ENCODE measurements at regions not wholly inside any gene's neighbourhood (a gene's known extent, or its start where the extent isn't known, plus 50 kb on each side); places are given as distances from the start of the nearest gene placed in this dataset.

DNA sequence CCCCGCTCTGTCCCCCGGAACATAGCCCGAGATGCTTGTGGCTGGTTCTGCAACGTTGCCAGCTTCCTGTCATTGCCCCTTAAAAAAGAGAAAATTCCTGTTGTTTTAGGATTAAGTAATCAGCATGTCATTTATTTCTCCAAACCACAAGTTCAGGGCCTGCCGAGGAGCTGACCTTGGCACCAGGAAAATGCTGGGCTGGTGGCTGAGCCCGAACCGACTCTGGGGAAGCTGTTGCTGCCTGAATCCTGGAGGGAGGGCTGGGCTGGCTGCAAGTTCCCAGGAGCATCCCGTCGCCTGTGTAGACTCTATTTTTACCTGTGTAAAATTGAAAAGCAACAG lies 130.9 kb upstream of the FOXF1 start:
- no peaks in the 10 kb centered on the region for H3K9me3 ChIP-seq (ENCODE audit: control insufficient read depth in 1 of 2, low read length in 2 of 2)
- no peaks in the 10 kb centered on the region for H3K27me3 ChIP-seq (ENCODE audit: control insufficient read depth in 1 of 2, insufficient read depth in 2 of 2, low read length in 2 of 2)
- H3K27ac ChIP-seq (ENCODE audit: low read depth, low read length): no peak overlapping the region
- H3K4me3 ChIP-seq (ENCODE audit: low read depth in 1 of 2, low read length in 2 of 2): no peak overlapping the region
- no peak overlapping the region for H3K9ac ChIP-seq (ENCODE audit: low read depth in 1 of 2, low read length in 2 of 2)
- no peaks in the 10 kb centered on the region for H3K4me1 ChIP-seq (ENCODE audit: control insufficient read depth in 1 of 2, insufficient read depth in 2 of 2, low read length in 2 of 2)
- no peaks in the 10 kb centered on the region for H3K36me3 ChIP-seq (ENCODE audit: control insufficient read depth in 1 of 2, insufficient read depth in 2 of 2, low read length in 2 of 2)

DNA sequence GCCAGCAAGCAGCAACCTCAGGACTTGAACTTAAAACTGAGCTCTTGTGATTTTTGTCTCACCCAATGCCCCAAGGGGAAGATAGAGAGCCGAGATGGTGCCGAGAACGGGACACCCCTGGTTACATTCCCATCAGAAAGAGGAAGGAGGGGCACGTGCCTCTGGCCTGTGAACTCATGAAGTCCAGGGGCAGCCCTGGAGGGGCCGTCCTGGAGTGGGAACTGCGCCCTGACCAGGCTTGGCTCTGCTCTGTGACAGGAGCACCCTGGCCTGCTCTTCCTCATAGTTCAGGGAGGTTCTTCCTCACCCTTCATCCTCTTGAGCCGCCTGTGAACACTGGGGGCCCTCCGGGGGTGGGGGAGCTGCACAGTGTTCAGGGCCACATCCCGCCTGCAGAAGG lies 130.3 kb upstream of the FOXF1 start:
- Histone ChIP-seq H3K36me3 (ENCODE audit: control insufficient read depth in 1 of 2, insufficient read depth in 2 of 2, low read length in 2 of 2) (no peaks in the 10 kb centered on the region), H3K9ac (ENCODE audit: low read depth in 1 of 2, low read length in 2 of 2) (no peak overlapping the region), H3K9me3 (ENCODE audit: control insufficient read depth in 1 of 2, low read length in 2 of 2) (no peaks in the 10 kb centered on the region), H3K4me1 (ENCODE audit: control insufficient read depth in 1 of 2, insufficient read depth in 2 of 2, low read length in 2 of 2) (no peaks in the 10 kb centered on the region), H3K27me3 (ENCODE audit: control insufficient read depth in 1 of 2, insufficient read depth in 2 of 2, low read length in 2 of 2) (no peaks in the 10 kb centered on the region), H3K4me3 (ENCODE audit: low read depth in 1 of 2, low read length in 2 of 2) (no peak overlapping the region), H3K27ac (ENCODE audit: low read depth, low read length) (no peak overlapping the region)

DNA sequence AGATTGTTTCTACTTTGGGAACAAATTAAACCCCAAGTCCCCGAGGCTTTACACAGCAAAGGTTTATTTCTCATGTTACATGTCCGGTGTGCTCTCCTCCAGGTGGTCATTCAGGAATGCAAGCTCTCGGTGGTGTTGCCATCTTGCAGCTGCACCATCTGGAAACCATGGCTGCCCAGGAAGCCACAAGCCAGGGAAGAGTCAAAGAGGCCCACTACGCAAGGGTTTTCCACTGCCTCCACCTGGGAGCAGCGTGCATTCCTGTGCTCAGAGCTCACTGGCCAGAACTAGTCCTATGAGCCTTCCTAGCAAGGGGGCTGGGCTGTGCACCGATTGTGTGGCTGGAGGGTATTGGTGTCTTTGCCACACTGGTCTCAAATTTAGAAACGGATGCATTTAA lies 128.8 kb upstream of the FOXF1 start:
- Histone ChIP-seq H3K9ac (ENCODE audit: low read depth in 1 of 2, low read length in 2 of 2) (no peak overlapping the region), H3K36me3 (ENCODE audit: control insufficient read depth in 1 of 2, insufficient read depth in 2 of 2, low read length in 2 of 2) (no peaks in the 10 kb centered on the region), H3K27ac (ENCODE audit: low read depth, low read length) (no peak overlapping the region), H3K9me3 (ENCODE audit: control insufficient read depth in 1 of 2, low read length in 2 of 2) (no peaks in the 10 kb centered on the region), H3K4me3 (ENCODE audit: low read depth in 1 of 2, low read length in 2 of 2) (no peak overlapping the region), H3K4me1 (ENCODE audit: control insufficient read depth in 1 of 2, insufficient read depth in 2 of 2, low read length in 2 of 2) (no peaks in the 10 kb centered on the region), H3K27me3 (ENCODE audit: control insufficient read depth in 1 of 2, insufficient read depth in 2 of 2, low read length in 2 of 2) (no peaks in the 10 kb centered on the region)

DNA sequence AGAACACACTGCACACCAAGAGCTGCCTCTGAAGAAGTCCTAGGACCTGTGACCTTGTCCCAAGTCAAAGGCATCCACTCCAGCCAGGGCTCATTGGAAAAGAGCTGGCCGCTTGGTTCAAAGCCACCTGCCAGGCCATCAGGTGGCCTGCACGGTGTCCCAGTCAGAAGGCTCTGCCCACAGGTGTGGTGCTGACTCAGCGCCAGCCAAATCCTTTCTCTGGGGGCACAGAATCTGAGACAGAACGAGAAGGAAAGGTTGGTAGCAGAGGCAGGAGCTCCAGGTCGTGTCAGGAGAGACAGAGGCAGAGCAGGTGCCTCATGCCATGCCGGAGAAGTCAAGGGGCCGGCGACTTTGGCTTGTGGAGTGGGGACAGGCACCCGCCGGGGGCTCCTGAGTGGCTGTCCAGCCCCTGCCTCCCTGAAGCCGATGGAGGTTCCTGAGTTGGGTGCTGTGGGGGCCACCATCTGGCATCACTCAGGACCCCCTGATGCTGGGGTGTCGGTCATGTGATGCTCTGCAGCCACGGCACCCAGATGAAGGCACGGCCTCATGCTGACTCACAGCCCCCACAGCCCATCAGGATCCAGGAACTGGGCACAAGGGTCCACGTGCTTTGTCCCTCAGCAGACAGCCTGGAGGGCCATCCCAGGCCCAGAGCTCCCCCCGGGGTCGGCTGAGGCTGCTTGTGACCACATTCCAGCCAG lies 128.1 kb upstream of the FOXF1 start:
- no peak overlapping the region for H3K9ac ChIP-seq (ENCODE audit: low read depth in 1 of 2, low read length in 2 of 2)
- no peaks in the 10 kb centered on the region for H3K36me3 ChIP-seq (ENCODE audit: control insufficient read depth in 1 of 2, insufficient read depth in 2 of 2, low read length in 2 of 2)
- H3K27me3 ChIP-seq (ENCODE audit: control insufficient read depth in 1 of 2, insufficient read depth in 2 of 2, low read length in 2 of 2): no peaks in the 10 kb centered on the region
- H3K4me1 ChIP-seq (ENCODE audit: control insufficient read depth in 1 of 2, insufficient read depth in 2 of 2, low read length in 2 of 2): no peaks in the 10 kb centered on the region
- no peak overlapping the region for H3K27ac ChIP-seq (ENCODE audit: low read depth, low read length)
- H3K9me3 ChIP-seq (ENCODE audit: control insufficient read depth in 1 of 2, low read length in 2 of 2): no peaks in the 10 kb centered on the region
- no peak overlapping the region for H3K4me3 ChIP-seq (ENCODE audit: low read depth in 1 of 2, low read length in 2 of 2)

DNA sequence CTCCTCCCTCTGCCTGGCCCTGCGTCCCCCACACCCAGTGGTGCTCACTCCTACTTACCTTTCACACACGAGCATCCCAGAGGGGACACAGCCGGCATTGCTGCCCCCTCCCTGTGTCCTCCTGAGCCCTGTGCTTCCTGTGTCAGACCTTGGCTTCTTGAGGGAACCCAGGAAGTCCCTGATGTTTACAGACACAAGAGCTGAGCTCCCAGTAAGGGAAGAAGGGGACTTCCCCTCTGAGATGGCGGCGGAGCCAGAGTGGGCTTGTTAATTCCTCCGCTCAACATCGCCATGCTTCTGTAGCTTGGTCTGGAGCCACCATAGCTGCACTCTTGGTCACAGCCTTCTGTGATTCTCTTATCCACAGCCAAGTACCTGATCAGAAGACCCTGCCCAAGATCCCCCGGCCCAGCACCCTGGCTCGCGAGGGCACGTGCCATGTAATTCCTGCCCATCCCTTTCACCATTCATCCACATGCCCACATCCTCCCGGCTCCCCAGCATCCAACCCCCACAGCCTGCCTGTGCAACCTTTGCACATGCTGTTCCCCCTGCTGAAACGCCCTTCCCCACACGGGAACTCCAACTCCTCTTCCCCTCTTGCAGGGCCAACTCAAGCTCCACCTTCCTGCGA lies 127.4 kb upstream of the FOXF1 start:
- no peaks in the 10 kb centered on the region for H3K27me3 ChIP-seq (ENCODE audit: control insufficient read depth in 1 of 2, insufficient read depth in 2 of 2, low read length in 2 of 2)
- no peak overlapping the region for H3K9ac ChIP-seq (ENCODE audit: low read depth in 1 of 2, low read length in 2 of 2)
- H3K4me1 ChIP-seq (ENCODE audit: control insufficient read depth in 1 of 2, insufficient read depth in 2 of 2, low read length in 2 of 2): no peaks in the 10 kb centered on the region
- no peaks in the 10 kb centered on the region for H3K9me3 ChIP-seq (ENCODE audit: control insufficient read depth in 1 of 2, low read length in 2 of 2)
- no peak overlapping the region for H3K4me3 ChIP-seq (ENCODE audit: low read depth in 1 of 2, low read length in 2 of 2)
- peak overlapping the region; percentile 6 for H3K27ac ChIP-seq (ENCODE audit: low read depth, low read length)
- H3K36me3 ChIP-seq (ENCODE audit: control insufficient read depth in 1 of 2, insufficient read depth in 2 of 2, low read length in 2 of 2): no peaks in the 10 kb centered on the region

DNA sequence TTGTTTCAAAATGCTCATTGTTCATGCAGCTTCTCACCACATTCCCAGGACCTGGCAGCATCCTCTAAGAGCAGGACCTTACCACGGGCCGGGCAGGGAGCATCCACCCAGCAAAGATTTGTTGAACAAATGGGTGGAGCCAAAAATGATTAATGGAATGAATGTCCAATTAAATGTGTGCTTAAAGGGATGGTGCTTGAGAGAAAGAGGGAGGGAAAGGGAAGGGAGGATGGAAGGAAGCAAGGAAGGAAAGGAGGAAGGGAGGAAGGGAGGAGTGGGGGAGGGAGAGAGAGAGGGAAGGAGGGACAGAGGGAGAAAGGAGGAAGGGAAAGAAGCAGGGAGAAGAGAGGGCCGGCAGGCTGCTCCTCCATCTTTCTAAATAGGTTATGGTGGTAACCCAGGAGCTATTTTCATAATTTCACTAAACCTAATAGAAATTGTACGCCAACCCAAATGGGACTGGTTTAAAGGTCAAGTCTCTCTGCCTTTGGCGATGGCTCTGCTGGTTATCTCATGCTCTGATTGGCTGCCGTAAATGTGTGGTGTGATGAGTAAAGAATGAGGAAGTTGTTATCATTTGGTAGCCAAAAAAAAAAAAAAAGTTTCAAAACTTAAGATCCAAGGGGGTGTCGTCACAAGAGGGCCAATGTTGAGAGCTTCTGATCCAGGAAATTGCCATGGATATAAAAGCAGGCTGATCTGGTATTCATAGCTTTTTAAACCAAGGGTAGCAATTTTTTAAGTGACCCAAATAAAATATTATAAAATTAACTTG lies 126.7 kb upstream of the FOXF1 start:
- H3K4me1 ChIP-seq (ENCODE audit: control insufficient read depth in 1 of 2, insufficient read depth in 2 of 2, low read length in 2 of 2): no peaks in the 10 kb centered on the region
- peak overlapping the region; percentile 6 for H3K27ac ChIP-seq (ENCODE audit: low read depth, low read length)
- H3K27me3 ChIP-seq (ENCODE audit: control insufficient read depth in 1 of 2, insufficient read depth in 2 of 2, low read length in 2 of 2): no peaks in the 10 kb centered on the region
- H3K9me3 ChIP-seq (ENCODE audit: control insufficient read depth in 1 of 2, low read length in 2 of 2): no peaks in the 10 kb centered on the region
- no peak overlapping the region for H3K4me3 ChIP-seq (ENCODE audit: low read depth in 1 of 2, low read length in 2 of 2)
- no peaks in the 10 kb centered on the region for H3K36me3 ChIP-seq (ENCODE audit: control insufficient read depth in 1 of 2, insufficient read depth in 2 of 2, low read length in 2 of 2)
- H3K9ac ChIP-seq (ENCODE audit: low read depth in 1 of 2, low read length in 2 of 2): no peak overlapping the region

DNA sequence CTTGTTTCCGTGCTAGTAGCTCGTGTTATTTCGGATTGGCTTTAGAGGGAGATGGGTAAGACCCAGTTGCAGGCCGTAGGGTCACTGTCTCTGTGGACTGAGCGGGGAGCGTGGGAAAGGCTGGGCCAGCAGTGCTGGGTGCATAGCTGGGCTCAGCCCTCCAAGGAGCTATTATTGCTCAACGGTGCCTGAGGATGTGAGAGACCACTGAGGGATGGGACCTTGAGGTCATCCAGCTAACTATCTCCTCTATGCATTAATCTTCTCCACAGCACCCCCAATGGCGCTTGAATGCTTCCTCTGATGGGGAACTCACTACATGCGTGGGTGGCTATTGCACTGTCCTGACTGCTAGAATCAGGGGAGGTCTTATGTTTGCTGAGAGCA lies 126.1 kb upstream of the FOXF1 start:
- Histone ChIP-seq H3K4me3 (ENCODE audit: low read depth in 1 of 2, low read length in 2 of 2) (no peak overlapping the region), H3K27ac (ENCODE audit: low read depth, low read length) (peak overlapping the region; percentile 50), H3K27me3 (ENCODE audit: control insufficient read depth in 1 of 2, insufficient read depth in 2 of 2, low read length in 2 of 2) (no peaks in the 10 kb centered on the region), H3K4me1 (ENCODE audit: control insufficient read depth in 1 of 2, insufficient read depth in 2 of 2, low read length in 2 of 2) (no peaks in the 10 kb centered on the region), H3K9ac (ENCODE audit: low read depth in 1 of 2, low read length in 2 of 2) (no peak overlapping the region), H3K9me3 (ENCODE audit: control insufficient read depth in 1 of 2, low read length in 2 of 2) (no peaks in the 10 kb centered on the region), H3K36me3 (ENCODE audit: control insufficient read depth in 1 of 2, insufficient read depth in 2 of 2, low read length in 2 of 2) (no peaks in the 10 kb centered on the region)

DNA sequence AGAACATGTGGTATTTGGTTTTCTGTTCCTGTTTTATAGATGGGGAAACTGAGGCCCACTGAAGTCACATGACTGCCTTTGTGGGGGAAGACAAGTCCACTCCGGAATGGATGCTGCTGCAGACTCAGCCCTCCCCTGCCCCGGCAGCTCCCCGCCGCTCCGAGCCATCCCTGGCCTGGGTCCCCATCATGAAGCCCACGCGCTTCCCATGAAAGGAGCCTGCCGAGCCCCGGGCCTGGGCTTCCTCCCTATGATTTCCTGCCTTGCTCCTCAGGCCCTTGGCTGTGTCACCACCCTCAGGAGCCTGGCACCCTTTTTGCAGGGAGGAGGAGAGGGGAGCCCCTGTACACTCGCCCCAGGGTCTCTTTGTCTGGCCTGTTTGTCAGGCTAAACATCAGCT lies 125.3 kb upstream of the FOXF1 start:
- Histone ChIP-seq H3K36me3 (ENCODE audit: control insufficient read depth in 1 of 2, insufficient read depth in 2 of 2, low read length in 2 of 2) (no peaks in the 10 kb centered on the region), H3K9ac (ENCODE audit: low read depth in 1 of 2, low read length in 2 of 2) (no peak overlapping the region), H3K4me1 (ENCODE audit: control insufficient read depth in 1 of 2, insufficient read depth in 2 of 2, low read length in 2 of 2) (no peaks in the 10 kb centered on the region), H3K27ac (ENCODE audit: low read depth, low read length) (no peak overlapping the region), H3K27me3 (ENCODE audit: control insufficient read depth in 1 of 2, insufficient read depth in 2 of 2, low read length in 2 of 2) (no peaks in the 10 kb centered on the region), H3K4me3 (ENCODE audit: low read depth in 1 of 2, low read length in 2 of 2) (no peak overlapping the region), H3K9me3 (ENCODE audit: control insufficient read depth in 1 of 2, low read length in 2 of 2) (no peaks in the 10 kb centered on the region)

DNA sequence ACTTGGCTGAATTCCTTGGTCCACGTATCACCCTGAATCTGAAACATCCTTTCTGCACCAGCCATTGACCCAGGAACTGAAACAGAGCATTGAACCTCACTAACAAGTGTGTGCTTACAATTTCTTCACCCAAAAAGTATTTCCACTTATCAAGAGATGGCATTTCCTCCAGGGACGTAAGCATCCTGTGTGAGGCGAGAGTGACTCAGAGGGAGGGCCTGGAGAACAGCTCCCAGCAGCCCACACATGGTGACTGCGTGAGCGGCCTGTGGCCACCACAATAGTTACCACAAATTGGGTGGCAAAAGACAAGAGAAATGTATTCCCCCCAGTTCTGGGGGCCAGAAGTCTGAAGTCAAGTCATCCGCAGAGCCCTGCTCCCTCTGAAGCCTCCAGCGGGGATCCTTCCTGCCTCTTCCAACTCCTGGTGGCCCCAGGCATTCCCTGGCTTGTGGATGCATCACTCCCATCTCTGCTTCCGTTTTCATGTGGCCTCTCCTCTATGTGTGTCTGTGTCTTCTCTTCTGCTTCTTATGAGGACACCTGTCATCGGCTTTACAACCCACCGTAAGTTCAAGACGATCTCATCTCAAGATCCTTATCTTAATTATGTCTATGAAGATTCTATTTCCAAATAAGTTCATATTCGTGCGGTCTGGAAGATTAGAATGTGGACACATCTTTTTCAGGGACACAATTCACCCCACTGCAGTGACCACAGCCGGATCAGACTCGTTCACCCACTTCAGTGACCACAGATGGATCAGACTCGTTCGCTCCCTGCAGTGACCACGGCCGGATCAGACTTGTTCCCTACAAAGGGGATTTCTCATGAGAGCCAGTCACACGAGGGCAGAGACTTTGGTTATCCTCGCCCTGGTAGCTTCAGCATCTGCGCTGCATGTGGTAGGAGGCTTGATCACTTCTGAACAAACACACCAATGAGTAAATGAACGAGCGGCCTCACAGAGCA lies 122.6 kb upstream of the FOXF1 start:
- Histone ChIP-seq H3K27ac (ENCODE audit: low read depth, low read length) (no peak overlapping the region), H3K9ac (ENCODE audit: low read depth in 1 of 2, low read length in 2 of 2) (no peak overlapping the region), H3K9me3 (ENCODE audit: control insufficient read depth in 1 of 2, low read length in 2 of 2) (no peaks in the 10 kb centered on the region), H3K4me1 (ENCODE audit: control insufficient read depth in 1 of 2, insufficient read depth in 2 of 2, low read length in 2 of 2) (peaks cover 0 to 3% of the 10 kb centered on the region in 2 donors), H3K27me3 (ENCODE audit: control insufficient read depth in 1 of 2, insufficient read depth in 2 of 2, low read length in 2 of 2) (no peaks in the 10 kb centered on the region), H3K36me3 (ENCODE audit: control insufficient read depth in 1 of 2, insufficient read depth in 2 of 2, low read length in 2 of 2) (no peaks in the 10 kb centered on the region), H3K4me3 (ENCODE audit: low read depth in 1 of 2, low read length in 2 of 2) (no peak overlapping the region)
